ENCODE measurements at regions not wholly inside any gene's neighbourhood (a gene's known extent, or its start where the extent isn't known, plus 50 kb on each side); places are given as distances from the start of the nearest gene placed in this dataset.

- Histone ChIP-seq H3K4me3 (ENCODE audit: low read length in 2 of 2) (no peak overlapping the region), H3K9me3 (ENCODE audit: control insufficient read depth in 2 of 2, low read length in 2 of 2) (no peaks in the 10 kb centered on the region), H3K27me3 (ENCODE audit: control insufficient read depth in 2 of 2, insufficient read depth in 2 of 2, low read length in 2 of 2) (no peaks in the 10 kb centered on the region), H3K36me3 (ENCODE audit: control insufficient read depth in 2 of 2, insufficient read depth in 2 of 2, low read length in 2 of 2) (no peaks in the 10 kb centered on the region), H3K4me1 (ENCODE audit: control insufficient read depth in 2 of 2, insufficient read depth in 2 of 2, low read length in 2 of 2) (no peaks in the 10 kb centered on the region), H3K9ac (ENCODE audit: low read depth in 1 of 2, low read length in 2 of 2) (no peak overlapping the region), H3K27ac (ENCODE audit: low read depth in 2 of 2, low read length in 2 of 2) (no peak overlapping the region)
These were observed 805.1 kb downstream of the RNF144A start for GRCh38 chr2:7722212-7722910.

GRCh38 chr2:7724336-7724735, 807.1 kb downstream of the RNF144A start:
- Histone ChIP-seq H3K27ac (ENCODE audit: low read depth in 2 of 2, low read length in 2 of 2) (no peak overlapping the region), H3K36me3 (ENCODE audit: control insufficient read depth in 2 of 2, insufficient read depth in 2 of 2, low read length in 2 of 2) (no peaks in the 10 kb centered on the region)

GRCh38 chr2:7725171-7725849, 808.1 kb downstream of the RNF144A start:
- no peaks in the 10 kb centered on the region for H3K4me1 ChIP-seq (ENCODE audit: control insufficient read depth in 2 of 2, insufficient read depth in 2 of 2, low read length in 2 of 2)
- H3K27me3 ChIP-seq (ENCODE audit: control insufficient read depth in 2 of 2, insufficient read depth in 2 of 2, low read length in 2 of 2), result no peaks in the 10 kb centered on the region
- no peaks in the 10 kb centered on the region for H3K36me3 ChIP-seq (ENCODE audit: control insufficient read depth in 2 of 2, insufficient read depth in 2 of 2, low read length in 2 of 2)
- H3K9ac ChIP-seq (ENCODE audit: low read depth in 1 of 2, low read length in 2 of 2), result no peak overlapping the region
- H3K4me3 ChIP-seq (ENCODE audit: low read length in 2 of 2), result peak overlapping the region in 1 of 2 donors; percentile 37
- H3K27ac ChIP-seq (ENCODE audit: low read depth in 2 of 2, low read length in 2 of 2), result no peak overlapping the region
- H3K9me3 ChIP-seq (ENCODE audit: control insufficient read depth in 2 of 2, low read length in 2 of 2), result no peaks in the 10 kb centered on the region

More at GRCh38 chr2:7724336-7724735, 807.1 kb downstream of the RNF144A start:
- Histone ChIP-seq H3K4me3 (ENCODE audit: low read length in 2 of 2) (no peak overlapping the region), H3K9me3 (ENCODE audit: control insufficient read depth in 2 of 2, low read length in 2 of 2) (no peaks in the 10 kb centered on the region), H3K27me3 (ENCODE audit: control insufficient read depth in 2 of 2, insufficient read depth in 2 of 2, low read length in 2 of 2) (no peaks in the 10 kb centered on the region), H3K4me1 (ENCODE audit: control insufficient read depth in 2 of 2, insufficient read depth in 2 of 2, low read length in 2 of 2) (no peaks in the 10 kb centered on the region), H3K9ac (ENCODE audit: low read depth in 1 of 2, low read length in 2 of 2) (no peak overlapping the region)

- H3K9ac ChIP-seq (ENCODE audit: low read depth in 1 of 2, low read length in 2 of 2), result no peak overlapping the region
- H3K9me3 ChIP-seq (ENCODE audit: control insufficient read depth in 2 of 2, low read length in 2 of 2), result no peaks in the 10 kb centered on the region
- H3K27ac ChIP-seq (ENCODE audit: low read depth in 2 of 2, low read length in 2 of 2), result peak overlapping the region; percentile 0 to 12
- H3K4me3 ChIP-seq (ENCODE audit: low read length in 2 of 2), result peak overlapping the region; percentile 8 to 37
- H3K27me3 ChIP-seq (ENCODE audit: control insufficient read depth in 2 of 2, insufficient read depth in 2 of 2, low read length in 2 of 2), result no peaks in the 10 kb centered on the region
- no peaks in the 10 kb centered on the region for H3K36me3 ChIP-seq (ENCODE audit: control insufficient read depth in 2 of 2, insufficient read depth in 2 of 2, low read length in 2 of 2)
- no peaks in the 10 kb centered on the region for H3K4me1 ChIP-seq (ENCODE audit: control insufficient read depth in 2 of 2, insufficient read depth in 2 of 2, low read length in 2 of 2)
These were observed 808.6 kb downstream of the RNF144A start for GRCh38 chr2:7725850-7726242.

GRCh38 chr2:7726989-7727388, 809.8 kb downstream of the RNF144A start:
- H3K9ac ChIP-seq (ENCODE audit: low read depth in 1 of 2, low read length in 2 of 2), result no peak overlapping the region
- H3K27ac ChIP-seq (ENCODE audit: low read depth in 2 of 2, low read length in 2 of 2), result peak overlapping the region; percentile 20 to 45
- H3K36me3 ChIP-seq (ENCODE audit: control insufficient read depth in 2 of 2, insufficient read depth in 2 of 2, low read length in 2 of 2), result no peaks in the 10 kb centered on the region
- H3K27me3 ChIP-seq (ENCODE audit: control insufficient read depth in 2 of 2, insufficient read depth in 2 of 2, low read length in 2 of 2), result no peaks in the 10 kb centered on the region
- no peaks in the 10 kb centered on the region for H3K4me1 ChIP-seq (ENCODE audit: control insufficient read depth in 2 of 2, insufficient read depth in 2 of 2, low read length in 2 of 2)
- H3K4me3 ChIP-seq (ENCODE audit: low read length in 2 of 2), result peak overlapping the region in 1 of 2 donors; percentile 51
- H3K9me3 ChIP-seq (ENCODE audit: control insufficient read depth in 2 of 2, low read length in 2 of 2), result no peaks in the 10 kb centered on the region

GRCh38 chr2:7728388-7728787, 811.2 kb downstream of the RNF144A start:
- no peaks in the 10 kb centered on the region for H3K4me1 ChIP-seq (ENCODE audit: control insufficient read depth in 2 of 2, insufficient read depth in 2 of 2, low read length in 2 of 2)
- peak overlapping the region in 1 of 2 donors; percentile 42 for H3K4me3 ChIP-seq (ENCODE audit: low read length in 2 of 2)
- no peaks in the 10 kb centered on the region for H3K27me3 ChIP-seq (ENCODE audit: control insufficient read depth in 2 of 2, insufficient read depth in 2 of 2, low read length in 2 of 2)
- H3K9ac ChIP-seq (ENCODE audit: low read depth in 1 of 2, low read length in 2 of 2), result no peak overlapping the region
- no peak overlapping the region for H3K27ac ChIP-seq (ENCODE audit: low read depth in 2 of 2, low read length in 2 of 2)
- H3K9me3 ChIP-seq (ENCODE audit: control insufficient read depth in 2 of 2, low read length in 2 of 2), result no peaks in the 10 kb centered on the region
- H3K36me3 ChIP-seq (ENCODE audit: control insufficient read depth in 2 of 2, insufficient read depth in 2 of 2, low read length in 2 of 2), result no peaks in the 10 kb centered on the region

GRCh38 chr2:7730449-7730848, 813.2 kb downstream of the RNF144A start:
- Histone ChIP-seq H3K9me3 (ENCODE audit: control insufficient read depth in 2 of 2, low read length in 2 of 2) (no peaks in the 10 kb centered on the region), H3K4me1 (ENCODE audit: control insufficient read depth in 2 of 2, insufficient read depth in 2 of 2, low read length in 2 of 2) (no peaks in the 10 kb centered on the region), H3K4me3 (ENCODE audit: low read length in 2 of 2) (no peak overlapping the region), H3K27me3 (ENCODE audit: control insufficient read depth in 2 of 2, insufficient read depth in 2 of 2, low read length in 2 of 2) (no peaks in the 10 kb centered on the region), H3K27ac (ENCODE audit: low read depth in 2 of 2, low read length in 2 of 2) (no peak overlapping the region), H3K36me3 (ENCODE audit: control insufficient read depth in 2 of 2, insufficient read depth in 2 of 2, low read length in 2 of 2) (no peaks in the 10 kb centered on the region), H3K9ac (ENCODE audit: low read depth in 1 of 2, low read length in 2 of 2) (no peak overlapping the region)

- no peaks in the 10 kb centered on the region for H3K36me3 ChIP-seq (ENCODE audit: control insufficient read depth in 2 of 2, insufficient read depth in 2 of 2, low read length in 2 of 2)
- H3K27me3 ChIP-seq (ENCODE audit: control insufficient read depth in 2 of 2, insufficient read depth in 2 of 2, low read length in 2 of 2), result no peaks in the 10 kb centered on the region
- no peak overlapping the region for H3K9ac ChIP-seq (ENCODE audit: low read depth in 1 of 2, low read length in 2 of 2)
- peak overlapping the region in 1 of 2 donors; percentile 22 for H3K4me3 ChIP-seq (ENCODE audit: low read length in 2 of 2)
- H3K4me1 ChIP-seq (ENCODE audit: control insufficient read depth in 2 of 2, insufficient read depth in 2 of 2, low read length in 2 of 2), result no peaks in the 10 kb centered on the region
- no peak overlapping the region for H3K27ac ChIP-seq (ENCODE audit: low read depth in 2 of 2, low read length in 2 of 2)
- no peaks in the 10 kb centered on the region for H3K9me3 ChIP-seq (ENCODE audit: control insufficient read depth in 2 of 2, low read length in 2 of 2)
These were observed 813.8 kb downstream of the RNF144A start for GRCh38 chr2:7730990-7731389.

- no peak overlapping the region for H3K9ac ChIP-seq (ENCODE audit: low read depth in 1 of 2, low read length in 2 of 2)
These were observed 815.3 kb downstream of the RNF144A start for GRCh38 chr2:7732497-7732896.

GRCh38 chr2:7736646-7737305, 819.6 kb downstream of the RNF144A start:
- Histone ChIP-seq H3K4me1 (ENCODE audit: control insufficient read depth in 2 of 2, insufficient read depth in 2 of 2, low read length in 2 of 2) (no peaks in the 10 kb centered on the region), H3K9me3 (ENCODE audit: control insufficient read depth in 2 of 2, low read length in 2 of 2) (no peaks in the 10 kb centered on the region), H3K27me3 (ENCODE audit: control insufficient read depth in 2 of 2, insufficient read depth in 2 of 2, low read length in 2 of 2) (no peaks in the 10 kb centered on the region)

More at GRCh38 chr2:7732497-7732896, 815.3 kb downstream of the RNF144A start:
- H3K27ac ChIP-seq (ENCODE audit: low read depth in 2 of 2, low read length in 2 of 2), result no peak overlapping the region
- H3K4me3 ChIP-seq (ENCODE audit: low read length in 2 of 2), result no peak overlapping the region
- no peaks in the 10 kb centered on the region for H3K4me1 ChIP-seq (ENCODE audit: control insufficient read depth in 2 of 2, insufficient read depth in 2 of 2, low read length in 2 of 2)
- H3K36me3 ChIP-seq (ENCODE audit: control insufficient read depth in 2 of 2, insufficient read depth in 2 of 2, low read length in 2 of 2), result no peaks in the 10 kb centered on the region
- no peaks in the 10 kb centered on the region for H3K27me3 ChIP-seq (ENCODE audit: control insufficient read depth in 2 of 2, insufficient read depth in 2 of 2, low read length in 2 of 2)
- no peaks in the 10 kb centered on the region for H3K9me3 ChIP-seq (ENCODE audit: control insufficient read depth in 2 of 2, low read length in 2 of 2)

More at GRCh38 chr2:7736646-7737305, 819.6 kb downstream of the RNF144A start:
- Histone ChIP-seq H3K4me3 (ENCODE audit: low read length in 2 of 2) (no peak overlapping the region), H3K27ac (ENCODE audit: low read depth in 2 of 2, low read length in 2 of 2) (no peak overlapping the region), H3K9ac (ENCODE audit: low read depth in 1 of 2, low read length in 2 of 2) (no peak overlapping the region), H3K36me3 (ENCODE audit: control insufficient read depth in 2 of 2, insufficient read depth in 2 of 2, low read length in 2 of 2) (no peaks in the 10 kb centered on the region)
